NCI-H146 treated with DMSO at 0.1 percent for 48 hours (cell line): ENCODE measurements at regions not wholly inside any gene's neighbourhood (a gene's known extent, or its start where the extent isn't known, plus 50 kb on each side); places are given as distances from the start of the nearest gene placed in this dataset.

Source experiments
- DNase-seq: peaks from one replicate; lab custom pipeline; 2025; ENCODE audit not compliant: unreplicated experiment; lab: John Stamatoyannopoulos, UW

DNA sequence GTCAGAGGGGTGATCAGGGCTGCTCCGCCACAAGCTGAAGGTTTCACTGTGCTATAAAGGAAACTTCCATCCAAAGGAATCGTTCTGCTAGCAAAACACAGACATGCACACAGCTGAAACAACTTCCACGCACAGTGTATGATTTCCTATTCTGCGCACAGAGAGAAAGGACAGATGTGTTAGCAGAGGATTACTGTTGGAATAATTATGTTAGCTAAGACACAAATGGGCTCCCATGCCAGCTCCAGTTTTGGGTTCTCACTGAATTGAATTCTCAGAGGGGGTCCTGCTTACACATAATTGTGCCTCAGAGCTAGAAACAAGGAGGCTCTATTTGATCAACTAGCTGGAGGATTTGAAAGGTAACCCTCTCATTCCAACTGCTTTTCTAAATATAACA is 352.4 kb downstream of the IRX2 start:
- DNase-seq = peak; percentile 80

DNA sequence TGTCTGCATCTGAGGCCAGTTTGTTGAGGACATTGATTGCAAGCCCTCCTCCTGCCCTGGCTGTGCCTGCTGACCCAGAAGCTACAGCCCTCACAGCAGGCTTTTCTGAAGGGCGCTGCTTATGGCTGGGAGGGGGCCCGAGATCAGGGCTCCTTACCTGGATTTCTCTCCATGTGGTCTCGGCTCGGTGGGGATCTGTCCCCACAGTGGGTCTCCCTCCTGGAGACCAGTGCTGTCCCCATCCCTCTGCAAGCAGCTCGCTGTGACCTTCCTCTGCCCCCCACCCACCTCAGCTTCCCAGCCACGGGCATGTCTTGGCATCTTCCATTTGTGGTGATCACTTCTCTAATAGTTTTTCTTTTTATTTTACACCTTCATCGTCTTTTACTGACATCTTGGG is 357.9 kb downstream of the IRX2 start:
- no peak for DNase-seq

DNA sequence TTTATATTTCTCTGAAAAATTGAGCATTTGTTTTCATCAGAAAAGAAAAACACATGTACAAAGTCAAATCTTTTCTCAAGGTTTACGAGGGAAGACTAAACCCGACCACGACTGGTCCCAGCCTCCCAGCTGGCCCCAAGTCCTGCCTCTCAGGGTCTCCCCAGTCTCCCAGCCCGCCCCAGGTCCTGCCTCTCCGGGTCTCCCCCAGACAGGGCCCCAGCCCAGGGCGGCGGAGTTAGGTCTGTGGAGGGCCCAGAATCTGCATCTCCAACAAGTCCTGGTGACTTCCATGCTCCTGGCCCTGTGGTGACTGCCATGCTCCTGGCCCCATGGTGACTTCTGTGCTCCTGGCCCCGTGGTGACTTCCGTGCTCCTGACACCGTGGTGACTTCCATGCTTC is 359.9 kb downstream of the IRX2 start:
- no peak for DNase-seq

DNA sequence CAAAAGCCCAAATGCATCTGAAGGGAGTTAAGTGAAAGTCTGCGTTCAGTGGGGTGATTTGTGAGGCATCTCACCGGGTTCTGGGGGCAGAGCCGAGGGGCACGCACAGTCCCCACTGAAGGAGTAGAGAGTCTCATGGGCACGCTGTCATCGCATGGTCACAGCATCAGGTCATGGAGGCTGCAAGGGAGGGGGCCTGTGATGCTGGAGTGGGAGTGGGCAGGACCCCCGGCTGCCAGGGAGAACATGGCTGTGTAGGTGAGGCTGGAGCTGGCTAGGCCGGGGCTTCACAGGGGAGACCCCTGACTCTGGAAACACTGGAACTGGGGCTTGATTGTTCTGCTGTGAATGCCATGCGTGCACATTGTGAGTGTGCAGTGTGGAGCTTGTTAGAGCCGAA is 360.5 kb downstream of the IRX2 start:
- no peak for DNase-seq

DNA sequence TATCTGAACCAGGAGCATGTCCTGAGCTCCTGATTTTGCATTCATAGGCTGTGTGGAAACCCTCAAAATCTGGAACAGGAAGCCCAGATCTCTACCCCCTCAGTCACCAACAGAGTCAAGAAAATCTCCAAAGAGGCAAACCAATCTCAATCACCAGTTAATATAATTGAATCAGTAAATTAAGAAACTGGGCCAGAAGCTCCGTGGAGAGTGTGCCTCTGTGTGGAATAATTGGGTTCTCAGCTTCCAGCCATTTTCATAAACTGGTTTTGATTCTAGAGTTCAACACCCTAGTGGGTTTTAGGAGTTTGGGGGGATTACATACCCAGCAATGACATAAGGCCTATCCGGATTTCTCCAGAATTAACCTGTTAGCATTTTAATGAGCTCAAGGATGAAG is 362.9 kb downstream of the IRX2 start:
- no peak for DNase-seq

DNA sequence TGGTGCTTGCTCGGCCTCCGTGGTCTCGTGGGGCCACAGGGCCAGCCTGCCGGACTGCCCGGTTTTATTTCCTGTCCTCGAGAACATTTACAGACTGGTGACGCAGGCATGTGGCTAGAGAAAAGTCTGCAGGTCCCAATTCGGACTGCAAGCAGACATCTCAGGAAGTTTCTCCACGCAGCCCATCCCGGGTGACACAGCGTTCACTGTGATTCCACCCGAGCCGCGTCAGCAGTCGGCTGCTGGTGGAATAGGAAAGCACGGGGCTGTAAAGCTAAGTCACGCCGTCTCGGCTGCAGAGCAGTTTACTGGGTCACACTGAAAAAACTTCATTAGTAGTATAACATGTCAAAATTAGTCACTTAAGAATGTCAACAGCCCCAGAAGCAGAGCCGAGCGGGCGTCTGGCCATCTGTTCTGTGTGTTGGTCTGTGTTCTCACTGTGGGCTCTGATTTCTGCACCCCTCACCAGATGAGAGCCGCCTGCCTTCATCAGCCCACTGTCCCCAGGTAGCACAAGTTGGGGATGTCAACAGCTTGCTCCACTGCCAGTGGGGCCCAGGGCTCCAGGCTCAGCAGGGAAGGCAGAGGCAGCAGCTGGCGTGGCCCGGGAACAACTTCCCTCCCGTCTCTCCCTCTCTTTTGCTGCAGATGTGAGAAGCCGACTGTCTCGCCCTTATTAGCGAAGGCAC is 363.7 kb downstream of the IRX2 start:
- no peak for DNase-seq

DNA sequence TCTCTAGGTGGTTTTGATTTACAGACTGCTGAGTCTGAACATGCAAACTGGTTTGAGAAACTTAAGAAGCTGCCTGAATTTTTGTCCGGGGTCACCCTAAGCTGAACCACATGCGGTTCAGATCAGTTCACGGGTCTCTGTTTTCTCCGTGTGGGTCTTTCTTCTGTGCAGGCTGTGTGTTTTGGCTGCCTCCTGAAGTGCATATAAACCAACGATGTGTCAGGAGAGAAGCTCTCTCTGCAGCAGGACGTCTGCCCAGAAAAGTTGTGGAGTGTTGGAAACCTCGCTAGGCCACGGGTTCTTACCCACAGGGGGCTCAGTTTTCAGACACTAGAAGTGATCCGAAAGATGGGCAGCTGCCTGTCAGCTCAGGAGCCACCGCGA is 364.2 kb downstream of the IRX2 start:
- no peak for DNase-seq

DNA sequence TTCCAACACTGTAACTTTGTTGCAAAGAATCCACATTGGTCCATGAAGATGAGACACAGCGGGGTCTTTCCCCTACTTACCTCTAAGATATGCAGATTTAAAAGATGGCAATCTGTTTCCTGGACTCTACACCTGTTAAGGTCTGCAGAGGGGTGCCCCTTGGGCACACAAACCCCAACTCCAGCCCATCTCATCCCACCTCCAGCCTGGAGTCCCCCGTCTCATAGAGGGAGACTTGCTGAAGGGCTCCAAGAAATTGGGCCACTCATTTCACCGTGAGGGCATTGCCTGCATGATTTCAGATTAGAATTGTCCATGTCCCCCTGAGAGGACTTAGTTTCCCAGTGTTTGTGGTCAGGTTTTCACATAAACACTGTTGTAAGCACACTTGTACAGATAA is 365.7 kb downstream of the IRX2 start:
- DNase-seq = no peak

DNA sequence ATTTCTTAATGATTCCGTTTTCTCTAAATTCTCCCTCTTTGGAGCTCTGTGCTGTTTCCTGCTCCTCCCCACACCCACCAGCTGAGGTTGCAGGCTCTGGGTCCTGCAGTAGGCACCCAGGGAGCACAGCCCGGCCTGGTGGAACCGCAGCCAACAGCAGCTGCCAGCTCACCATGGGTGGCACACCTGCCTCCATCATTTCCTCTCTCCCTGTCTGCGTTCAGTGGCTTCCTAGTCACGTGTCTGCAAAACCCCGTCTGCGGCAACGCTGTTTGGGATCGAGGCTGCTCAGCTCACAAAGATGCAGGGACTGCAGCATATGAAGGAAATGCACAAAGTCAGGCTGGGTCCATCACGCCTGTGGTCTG is 367.8 kb downstream of the IRX2 start:
- DNase-seq = peak; percentile 7

DNA sequence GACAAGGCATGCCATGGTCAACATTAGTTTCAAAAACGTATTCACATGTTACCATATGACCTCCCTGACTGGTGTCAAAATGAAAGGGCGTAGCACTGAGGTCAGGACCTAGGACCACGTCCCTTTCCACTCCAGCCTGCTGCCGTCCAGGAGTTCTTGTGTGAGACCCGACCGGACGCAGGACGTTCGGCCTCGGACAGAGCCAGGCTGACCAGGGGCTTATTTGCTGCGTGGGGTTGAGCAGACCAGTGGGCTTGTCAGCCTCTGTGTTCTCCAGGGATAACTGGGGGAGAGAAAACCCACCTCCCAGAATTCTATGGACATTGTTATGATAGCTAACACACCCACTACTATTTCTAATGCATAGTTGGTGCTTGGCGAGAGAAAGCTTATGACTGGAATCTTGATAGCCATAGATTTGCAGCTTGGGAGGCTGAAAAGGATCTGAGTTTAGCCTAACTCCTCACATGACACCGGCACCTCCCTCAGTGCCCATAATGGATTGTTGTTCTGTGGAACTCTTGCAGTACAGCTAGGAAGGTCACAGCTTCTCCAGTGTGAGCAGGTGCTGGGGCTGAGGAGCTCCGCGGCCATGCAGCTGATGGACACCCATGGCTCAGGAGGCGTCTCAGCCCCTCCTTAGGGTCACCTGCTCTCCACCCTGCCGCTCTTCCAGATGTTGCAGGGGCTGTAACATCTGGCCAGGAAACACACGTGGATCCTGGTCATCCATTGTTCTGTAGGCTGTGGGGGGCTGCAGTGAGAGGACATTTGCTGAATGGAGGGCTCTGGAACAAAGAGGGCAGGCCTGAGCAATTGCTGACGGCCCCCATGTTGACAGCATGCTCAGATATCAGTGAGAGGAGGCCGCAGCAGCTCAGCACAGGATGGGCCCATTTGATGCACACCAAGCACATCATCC is 368.4 kb downstream of the IRX2 start:
- DNase-seq = no peak

DNA sequence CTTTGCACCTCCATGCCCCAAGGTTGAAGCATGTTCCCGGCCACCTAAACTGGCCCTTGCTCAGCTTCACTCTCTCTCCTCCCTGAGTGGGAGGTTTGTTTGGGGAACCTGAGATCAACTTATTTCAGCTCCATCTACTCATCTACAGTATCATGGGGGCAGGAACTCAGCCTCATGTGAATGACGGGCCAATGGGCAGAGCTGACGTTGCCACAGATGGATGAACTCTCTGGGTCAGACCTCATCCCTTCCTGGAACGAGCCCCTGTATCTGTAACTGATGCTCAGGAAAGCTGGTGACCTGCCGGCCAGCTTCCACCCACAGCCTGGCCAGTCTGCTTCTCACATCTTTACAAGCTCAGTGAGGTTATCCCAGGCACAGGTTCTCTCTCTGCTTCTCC is 369.6 kb downstream of the IRX2 start:
- no peak for DNase-seq

DNA sequence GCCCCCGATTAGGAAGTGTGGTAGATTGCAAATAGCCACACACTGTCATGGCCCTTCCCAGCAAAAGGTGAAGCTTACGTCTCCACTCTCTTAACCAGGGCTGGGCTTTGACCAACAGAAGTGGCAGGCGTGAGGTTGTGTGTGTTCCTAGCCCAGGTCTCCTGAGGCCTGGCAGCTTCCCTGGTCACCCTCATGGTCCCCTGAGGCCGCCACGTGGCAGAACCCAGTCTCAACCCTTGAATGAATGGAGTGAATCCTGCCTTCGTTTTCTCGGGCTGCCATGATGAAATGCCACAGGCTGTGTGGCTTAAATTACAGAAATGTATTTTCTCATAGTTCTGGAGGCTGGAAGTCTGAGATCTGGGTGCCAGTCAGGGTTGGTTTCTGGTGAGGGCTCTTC is 370.4 kb downstream of the IRX2 start:
- no peak for DNase-seq

DNA sequence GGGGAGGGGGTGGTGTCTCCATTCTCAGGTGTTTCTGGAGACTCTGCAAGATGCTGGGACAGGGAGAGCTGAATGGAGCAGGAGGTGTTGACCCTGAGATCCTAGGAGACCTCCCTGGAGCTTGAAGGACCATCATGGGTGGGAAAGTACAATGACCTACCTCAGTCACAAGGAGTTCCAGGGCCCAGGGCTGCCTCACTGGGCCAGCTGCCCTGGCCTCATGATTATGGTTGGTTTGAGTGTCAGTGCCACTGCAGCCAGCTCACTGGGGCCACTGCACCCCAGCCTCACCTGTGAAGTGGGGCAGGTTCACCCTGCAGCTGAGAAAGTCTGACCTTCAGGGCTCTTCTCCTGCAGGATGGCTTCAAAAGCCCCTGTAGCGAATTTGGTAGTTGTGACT is 372.5 kb downstream of the IRX2 start:
- DNase-seq = no peak

DNA sequence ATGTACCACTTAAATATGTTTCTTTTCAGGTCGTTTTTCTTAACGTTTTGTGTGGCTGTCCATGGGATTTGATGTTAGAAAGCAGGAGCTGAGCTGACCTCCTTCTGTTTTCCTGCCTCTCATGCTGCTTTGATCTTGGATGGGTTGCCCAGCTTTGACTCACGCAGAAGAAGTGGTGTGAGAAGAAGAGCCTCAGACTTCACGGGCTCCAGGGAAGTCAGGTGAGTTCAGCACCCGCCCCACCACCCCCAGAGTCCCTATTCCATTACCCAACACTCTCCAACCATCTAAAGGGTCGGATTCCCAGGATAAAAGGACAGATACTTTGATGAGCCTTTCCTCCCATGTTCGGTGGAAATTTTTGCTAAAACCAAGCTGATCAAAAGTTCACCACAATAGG is 373.4 kb downstream of the IRX2 start:
- no peak for DNase-seq

DNA sequence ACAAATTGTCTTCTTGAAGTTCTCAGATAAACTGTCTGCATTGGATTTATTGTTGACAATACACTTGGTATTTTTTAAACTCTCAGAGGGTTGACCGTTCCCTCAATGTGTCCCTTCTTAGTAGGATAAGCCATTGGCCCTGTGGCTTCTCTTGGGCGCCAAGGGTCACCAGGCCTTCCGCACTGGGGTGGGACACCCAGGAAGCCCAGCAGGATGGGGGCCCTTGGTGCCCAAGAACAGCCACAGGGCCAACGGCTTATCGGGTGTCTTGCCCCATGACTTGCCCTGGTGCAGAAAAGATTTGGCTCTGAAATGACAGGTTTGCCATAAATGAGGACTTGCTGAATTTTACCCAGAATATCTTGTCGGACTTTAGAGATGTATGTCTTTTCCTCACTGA is 375.0 kb downstream of the IRX2 start:
- no peak for DNase-seq

DNA sequence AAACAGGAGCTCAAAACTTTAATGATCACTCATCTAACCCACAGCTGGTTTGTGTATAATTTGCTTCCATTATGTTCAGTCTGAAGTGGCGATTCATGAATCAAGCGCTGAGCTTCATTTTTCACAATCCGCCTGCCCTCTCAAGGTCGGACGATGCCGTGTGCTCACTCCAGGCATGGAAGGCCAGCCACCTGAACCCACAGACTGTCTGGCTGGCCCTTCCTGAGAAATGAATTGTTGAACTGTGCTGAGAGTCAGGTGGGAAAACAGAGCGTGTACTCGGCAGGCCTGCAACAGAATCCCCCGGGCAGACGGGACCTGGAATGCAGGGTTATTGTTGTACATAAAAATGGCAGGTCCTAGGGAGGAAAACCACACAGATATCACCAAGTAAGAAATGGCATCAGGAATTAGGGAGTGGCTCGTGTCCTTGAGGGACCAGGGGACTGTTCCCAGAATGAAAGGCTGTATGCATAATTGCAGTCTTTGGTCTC is 375.7 kb downstream of the IRX2 start:
- no peak for DNase-seq

DNA sequence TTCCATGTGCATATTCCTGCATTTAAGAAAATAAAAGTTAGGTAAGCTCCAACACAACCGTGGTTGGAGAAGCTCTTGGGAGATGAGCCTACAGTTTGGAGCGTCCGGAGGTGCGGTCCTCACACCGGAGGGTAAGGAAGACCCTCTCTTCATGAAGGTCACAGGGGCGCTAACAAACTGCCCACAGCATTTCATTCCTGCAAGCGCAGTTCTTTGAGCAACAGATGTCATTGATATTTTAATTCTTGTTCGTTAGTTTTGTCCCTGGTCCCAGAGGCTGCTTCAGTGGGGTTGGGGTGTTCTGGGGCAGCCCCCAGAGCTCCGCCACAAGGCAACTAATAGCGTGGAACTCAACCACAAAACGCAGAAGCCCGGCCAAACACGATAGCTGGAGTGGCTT is 376.2 kb downstream of the IRX2 start:
- no peak for DNase-seq

DNA sequence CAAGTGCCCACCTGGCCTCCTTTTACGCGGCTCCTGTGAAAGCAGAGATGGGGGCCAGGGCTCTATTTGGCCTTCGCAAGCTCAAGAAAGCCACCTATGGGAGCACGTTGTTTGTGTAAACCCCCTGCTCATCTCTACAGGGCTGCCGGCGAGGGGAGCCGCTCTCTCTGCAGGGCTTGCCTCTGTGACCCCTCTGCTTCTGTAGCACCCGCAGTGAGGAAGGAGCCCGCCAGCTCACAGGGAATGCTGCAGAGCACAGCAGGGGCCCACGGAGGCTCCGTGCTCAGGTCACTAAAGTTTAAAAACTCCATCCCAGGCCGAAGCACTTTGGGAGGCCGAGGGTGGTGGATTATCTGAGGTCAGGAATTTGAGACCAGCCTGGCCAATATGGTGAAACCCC is 376.8 kb downstream of the IRX2 start:
- DNase-seq = peak; percentile 41

DNA sequence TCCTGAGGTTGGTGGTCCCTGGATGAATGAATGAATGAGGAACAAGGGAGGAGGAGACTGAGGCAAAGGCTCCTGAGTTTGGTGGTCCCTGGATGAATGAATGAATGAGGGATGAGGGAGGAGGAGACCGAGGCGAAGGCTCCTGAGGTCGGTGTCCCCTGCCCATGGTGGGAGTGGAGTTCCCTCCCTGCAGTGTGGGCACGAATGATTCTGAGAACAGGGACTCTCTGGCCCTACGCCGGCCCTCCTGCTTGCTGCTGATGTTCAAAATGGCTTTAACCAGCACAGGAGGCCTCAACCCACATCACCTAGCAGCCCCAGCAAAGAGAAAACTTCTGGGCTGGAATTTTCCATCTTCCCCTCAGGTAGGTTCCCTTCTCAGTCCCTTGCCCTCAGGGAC is 377.8 kb downstream of the IRX2 start:
- no peak for DNase-seq

DNA sequence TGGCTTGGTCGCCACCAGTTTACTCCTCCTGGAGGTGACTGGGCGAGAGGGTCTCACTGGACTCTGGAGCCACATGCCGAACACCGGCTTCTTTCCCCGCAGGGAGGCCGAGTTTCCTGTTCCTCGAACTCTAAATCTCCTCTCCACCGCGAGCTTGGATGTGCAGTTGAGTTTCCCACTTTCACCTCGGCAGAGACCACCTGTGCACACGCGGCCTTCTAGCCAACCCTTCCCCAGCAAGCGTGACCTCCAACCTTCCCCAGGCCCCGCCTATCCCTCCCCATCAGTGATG is 380.1 kb downstream of the IRX2 start:
- DNase-seq = no peak

DNA sequence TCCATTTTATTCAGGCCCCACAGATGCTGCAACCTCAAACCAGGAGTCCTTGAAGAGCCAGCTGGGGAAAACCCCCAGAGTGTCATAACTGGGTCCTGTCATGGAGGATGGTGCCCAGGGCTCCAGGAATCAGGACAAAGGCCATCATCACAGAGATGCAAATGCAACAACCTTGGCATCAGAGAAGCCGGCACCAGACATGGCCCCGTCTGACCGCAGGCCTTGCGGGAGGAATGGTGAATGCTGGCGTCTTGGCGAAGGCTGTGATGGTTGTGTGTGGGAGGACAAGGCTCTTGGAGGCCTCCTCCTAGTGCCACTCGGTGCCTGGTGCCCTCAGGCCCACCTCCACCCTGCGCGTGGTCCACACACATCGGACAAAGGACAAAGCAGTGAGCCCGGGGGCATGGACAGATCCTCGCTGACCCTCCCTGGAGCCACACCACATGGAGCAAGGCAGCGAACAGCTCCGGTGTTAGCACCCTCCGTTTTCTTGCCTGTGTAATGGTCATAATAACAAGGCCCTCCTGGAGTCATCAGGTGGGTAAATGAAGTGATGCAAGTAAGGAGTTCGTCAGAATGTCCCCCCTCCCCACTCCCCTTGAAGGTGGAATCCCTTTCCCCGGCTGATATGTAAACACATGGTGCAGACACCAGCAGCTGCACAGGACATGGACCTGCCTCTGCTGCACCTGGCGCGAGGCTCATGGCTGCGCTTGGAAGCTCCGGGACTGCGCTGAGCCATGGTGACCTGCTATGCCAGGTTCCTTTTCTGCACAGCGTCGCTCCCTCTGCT is 380.7 kb downstream of the IRX2 start:
- no peak for DNase-seq

DNA sequence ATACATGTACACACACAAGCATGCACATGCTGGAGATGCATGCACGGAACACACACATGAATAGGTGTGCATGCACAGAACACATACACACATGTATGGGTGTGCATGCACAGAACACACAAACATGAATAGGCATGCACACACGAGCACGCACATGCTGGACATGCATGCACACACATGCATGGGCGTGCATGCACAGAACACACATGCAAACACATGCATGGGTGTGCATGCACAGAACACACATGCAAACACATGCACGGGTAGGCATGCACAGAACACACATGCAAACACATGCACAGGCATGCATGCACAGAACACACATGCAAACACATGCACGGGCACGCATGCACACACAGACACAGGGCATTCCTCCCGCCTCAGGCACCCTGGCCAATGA is 382.3 kb downstream of the IRX2 start:
- DNase-seq = no peak
